ENCODE measurements at regions not wholly inside any gene's neighbourhood (a gene's known extent, or its start where the extent isn't known, plus 50 kb on each side); places are given as distances from the start of the nearest gene placed in this dataset.

DNA sequence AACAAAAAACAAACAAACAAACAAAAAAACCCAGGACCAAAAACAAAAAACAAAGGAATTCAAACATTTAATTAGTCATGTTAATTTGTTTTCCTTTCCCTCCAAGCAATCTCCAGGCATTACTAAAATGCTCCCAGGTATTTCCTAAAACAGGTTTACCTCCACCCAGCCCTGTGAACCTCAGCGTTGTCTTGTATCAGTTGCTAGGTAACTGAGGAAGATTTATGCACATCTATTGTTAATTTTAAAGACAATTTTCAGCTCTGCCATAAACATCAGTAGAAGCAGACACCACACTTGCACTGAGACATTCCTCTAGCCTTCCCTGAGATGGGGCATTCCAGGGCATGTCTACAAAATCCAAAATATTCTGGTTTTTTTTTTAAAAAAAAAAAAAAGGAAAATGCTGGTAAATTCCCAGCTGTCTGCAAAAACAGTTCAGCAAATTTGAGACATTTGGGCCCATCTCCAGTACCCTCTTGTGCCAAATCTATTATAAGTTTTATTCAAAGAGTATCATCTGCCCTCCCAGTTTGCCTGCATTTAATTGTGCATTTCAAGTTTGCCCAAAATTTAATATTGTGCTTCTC lies 227.6 kb downstream of the ADAMTS9 start:
- no peak overlapping the region for H2AFZ ChIP-seq
- TF ChIP-seq EZH2phosphoT487 (IDR thresholded peaks at IDR 0.05; ENCODE audit: insufficient read depth, low read depth), result no peak
- TF ChIP-seq EZH2 (IDR thresholded peaks at IDR 0.05; ENCODE audit: insufficient read depth, poor library complexity, severe bottlenecking), result no peak
- no peaks in the 10 kb centered on the region for H3K9me2 ChIP-seq (ENCODE audit: insufficient read depth)
- in situ Hi-C loops (cut with MboI), result no loop called here
- H3K4me1 ChIP-seq (ENCODE audit: insufficient read depth), result peaks cover 32% of the 10 kb centered on the region
- H3F3A ChIP-seq (ENCODE audit: insufficient read depth), result peaks cover 24% of the 10 kb centered on the region
- peaks cover 17% of the 10 kb centered on the region for H3K27me3 ChIP-seq (replicated peaks; ENCODE audit: insufficient read depth)
- H3K4me2 ChIP-seq (ENCODE audit: unreplicated experiment), result no peak overlapping the region
- no peaks in the 10 kb centered on the region for H3K79me2 ChIP-seq (ENCODE audit: insufficient read depth)
- no peaks in the 10 kb centered on the region for H4K20me1 ChIP-seq (ENCODE audit: insufficient read depth)
- peak overlapping the region; percentile 55 for H3K27ac ChIP-seq
- peak overlapping the region; percentile 57; the same call in 1 of the 2 replicates for H3K9ac ChIP-seq
- no peak for DNase-seq
- no peaks in the 10 kb centered on the region for H3K36me3 ChIP-seq (ENCODE audit: low read depth)
- no peaks in the 10 kb centered on the region for H3K9me3 ChIP-seq (ENCODE audit: low read depth)
- no peak overlapping the region for H3K4me3 ChIP-seq
- WGBS, 2 experiments (ENCODE audit: low coverage in 1 of 2, low lambda C conversion rate in 2 of 2, missing lambda C conversion rate in 2 of 2), result 54 to 66% methylated on average over 1 of the region's 1 CpG

DNA sequence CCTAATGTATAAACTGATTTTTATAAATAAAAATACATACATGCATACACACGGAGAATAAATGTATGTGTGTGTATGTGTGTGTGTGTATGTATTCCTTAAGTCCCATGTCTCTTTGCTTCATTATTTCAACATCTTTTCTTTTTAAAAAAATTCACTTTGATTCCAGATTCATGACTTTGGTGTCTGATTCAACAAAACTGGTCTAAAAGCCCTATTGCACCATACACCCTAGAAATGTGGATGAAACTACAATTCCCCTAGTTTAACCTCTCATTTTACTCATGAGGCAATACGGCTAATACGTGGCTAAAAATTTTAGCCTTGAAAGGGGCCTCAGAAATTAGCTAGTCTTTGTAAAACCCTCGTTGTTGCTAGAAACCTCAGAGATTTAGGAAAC lies 228.1 kb downstream of the ADAMTS9 start:
- peak; percentile 81 for DNase-seq
- Histone ChIP-seq H3K9ac (peak overlapping the region; percentile 57; the same call in 1 of the 2 replicates), H3K4me3 (no peak overlapping the region), H3K4me2 (ENCODE audit: unreplicated experiment) (no peak overlapping the region), H3K9me3 (ENCODE audit: low read depth) (no peaks in the 10 kb centered on the region), H4K20me1 (ENCODE audit: insufficient read depth) (no peaks in the 10 kb centered on the region), H2AFZ (no peak overlapping the region), H3K36me3 (ENCODE audit: low read depth) (no peaks in the 10 kb centered on the region), H3K4me1 (ENCODE audit: insufficient read depth) (peaks cover 32% of the 10 kb centered on the region), H3F3A (ENCODE audit: insufficient read depth) (peaks cover 24% of the 10 kb centered on the region), H3K79me2 (ENCODE audit: insufficient read depth) (no peaks in the 10 kb centered on the region), H3K27me3 (replicated peaks; ENCODE audit: insufficient read depth) (peaks cover 16% of the 10 kb centered on the region), H3K27ac (peak overlapping the region; percentile 55), H3K9me2 (ENCODE audit: insufficient read depth) (no peaks in the 10 kb centered on the region)
- TF ChIP-seq EZH2 (IDR thresholded peaks at IDR 0.05; ENCODE audit: insufficient read depth, poor library complexity, severe bottlenecking) (no peak), EZH2phosphoT487 (IDR thresholded peaks at IDR 0.05; ENCODE audit: insufficient read depth, low read depth) (no peak)
- in situ Hi-C loops (cut with MboI), result no loop called here
- WGBS, 2 experiments (ENCODE audit: low coverage in 1 of 2, low lambda C conversion rate in 2 of 2, missing lambda C conversion rate in 2 of 2), result 68% methylated on average over 4 of the region's 4 CpGs

DNA sequence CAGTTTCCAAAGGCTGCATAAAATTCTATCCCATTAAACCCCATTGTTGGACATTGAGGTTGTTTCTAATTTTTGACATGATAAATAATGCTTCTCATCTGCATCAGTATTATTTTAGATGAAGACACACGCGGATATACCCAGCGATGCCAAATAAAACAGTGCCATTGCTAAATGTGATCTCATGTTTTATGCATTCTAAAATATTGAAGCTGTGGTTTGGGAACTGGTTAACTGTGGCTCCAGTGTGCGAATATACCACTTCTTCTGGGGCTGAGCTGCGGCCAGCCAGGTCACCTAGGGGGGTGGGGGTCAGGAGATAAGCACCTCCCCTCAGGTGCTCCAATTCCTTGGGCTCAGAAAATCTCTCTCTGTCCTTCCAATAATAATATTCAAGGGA lies 230.0 kb downstream of the ADAMTS9 start:
- WGBS, 2 experiments (ENCODE audit: low coverage in 1 of 2, low lambda C conversion rate in 2 of 2, missing lambda C conversion rate in 2 of 2), result 70 to 79% methylated on average over 5 of the region's 5 CpGs
- H3K9ac ChIP-seq, result no peak overlapping the region
- in situ Hi-C loops (cut with MboI), result no loop called here
- no peak for DNase-seq
- no peak overlapping the region for H3K4me3 ChIP-seq
- TF ChIP-seq EZH2 (IDR thresholded peaks at IDR 0.05; ENCODE audit: insufficient read depth, poor library complexity, severe bottlenecking) (no peak), EZH2phosphoT487 (IDR thresholded peaks at IDR 0.05; ENCODE audit: insufficient read depth, low read depth) (no peak)
- no peak overlapping the region for H3K27ac ChIP-seq
- H3K27me3 ChIP-seq (replicated peaks; ENCODE audit: insufficient read depth), result peaks cover 10% of the 10 kb centered on the region; the same call in 1 of the 2 replicates
- no peak overlapping the region for H2AFZ ChIP-seq
- peaks cover 25% of the 10 kb centered on the region for H3K4me1 ChIP-seq (ENCODE audit: insufficient read depth)
- no peak overlapping the region for H3K4me2 ChIP-seq (ENCODE audit: unreplicated experiment)
- H3K9me3 ChIP-seq (ENCODE audit: low read depth), result no peaks in the 10 kb centered on the region
- no peaks in the 10 kb centered on the region for H4K20me1 ChIP-seq (ENCODE audit: insufficient read depth)
- no peaks in the 10 kb centered on the region for H3K9me2 ChIP-seq (ENCODE audit: insufficient read depth)
- no peaks in the 10 kb centered on the region for H3K79me2 ChIP-seq (ENCODE audit: insufficient read depth)
- H3K36me3 ChIP-seq (ENCODE audit: low read depth), result no peaks in the 10 kb centered on the region
- H3F3A ChIP-seq (ENCODE audit: insufficient read depth), result peaks cover 23% of the 10 kb centered on the region

DNA sequence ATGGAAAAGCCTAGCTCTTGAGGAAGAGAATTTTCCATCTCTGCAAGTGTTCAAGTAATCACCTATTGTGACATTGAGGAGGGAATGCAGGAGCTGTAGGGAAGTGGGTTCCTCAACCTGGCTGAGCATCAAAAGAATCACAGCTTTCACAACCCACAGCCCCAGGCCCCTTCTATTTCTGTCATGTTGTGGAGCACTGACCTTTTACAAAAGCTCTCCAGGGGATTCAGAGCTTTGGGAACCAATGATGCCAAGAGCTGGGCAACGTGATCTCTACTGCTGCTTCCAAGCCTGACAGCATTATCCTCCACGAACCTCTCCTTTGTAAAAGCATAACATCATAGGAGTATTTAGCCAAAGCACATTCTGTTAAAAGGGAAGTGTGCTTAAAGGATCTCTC lies 231.1 kb downstream of the ADAMTS9 start:
- 45 to 56% methylated on average over 2 of the region's 2 CpGs for WGBS, 2 experiments (ENCODE audit: low coverage in 1 of 2, low lambda C conversion rate in 2 of 2, missing lambda C conversion rate in 2 of 2)
- Histone ChIP-seq H3F3A (ENCODE audit: insufficient read depth) (peaks cover 13% of the 10 kb centered on the region), H3K79me2 (ENCODE audit: insufficient read depth) (no peaks in the 10 kb centered on the region), H3K9ac (no peak overlapping the region), H3K4me2 (ENCODE audit: unreplicated experiment) (no peak overlapping the region), H3K9me3 (ENCODE audit: low read depth) (no peaks in the 10 kb centered on the region), H3K27ac (no peak overlapping the region), H3K4me3 (no peak overlapping the region), H2AFZ (no peak overlapping the region), H4K20me1 (ENCODE audit: insufficient read depth) (no peaks in the 10 kb centered on the region), H3K9me2 (ENCODE audit: insufficient read depth) (no peaks in the 10 kb centered on the region), H3K36me3 (ENCODE audit: low read depth) (no peaks in the 10 kb centered on the region), H3K4me1 (ENCODE audit: insufficient read depth) (peaks cover 16% of the 10 kb centered on the region), H3K27me3 (replicated peaks; ENCODE audit: insufficient read depth) (peaks cover 21% of the 10 kb centered on the region)
- no peak for DNase-seq
- in situ Hi-C loops (cut with MboI), result no loop called here
- no peak for TF ChIP-seq EZH2phosphoT487 (IDR thresholded peaks at IDR 0.05; ENCODE audit: insufficient read depth, low read depth)
- TF ChIP-seq EZH2 (IDR thresholded peaks at IDR 0.05; ENCODE audit: insufficient read depth, poor library complexity, severe bottlenecking), result no peak

DNA sequence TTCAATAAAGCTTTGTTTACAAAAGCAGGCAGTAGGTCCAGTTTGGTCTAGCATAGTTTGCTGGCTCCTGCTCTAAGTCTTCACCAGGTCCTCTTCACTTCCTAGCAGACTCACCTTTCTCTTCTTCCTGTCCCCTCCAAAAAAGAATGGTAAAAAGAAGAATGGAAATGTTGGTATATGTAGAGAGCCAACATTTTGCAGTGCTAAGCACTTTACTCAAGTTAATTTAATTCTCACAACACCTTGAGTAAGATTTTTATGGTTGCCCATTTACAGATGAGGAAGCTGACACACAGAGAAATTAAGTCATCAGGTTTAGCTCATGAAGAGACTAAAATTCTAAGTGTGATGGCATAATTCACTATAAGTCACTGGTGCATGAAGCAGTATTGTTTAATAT lies 230.1 kb upstream of the PRICKLE2 start:
- Histone ChIP-seq H3K27me3 (replicated peaks; ENCODE audit: insufficient read depth) (peaks cover 26% of the 10 kb centered on the region), H3K79me2 (ENCODE audit: insufficient read depth) (no peaks in the 10 kb centered on the region), H2AFZ (no peak overlapping the region), H4K20me1 (ENCODE audit: insufficient read depth) (no peaks in the 10 kb centered on the region), H3K9me3 (ENCODE audit: low read depth) (no peaks in the 10 kb centered on the region), H3K4me1 (ENCODE audit: insufficient read depth) (peaks cover 5% of the 10 kb centered on the region), H3F3A (ENCODE audit: insufficient read depth) (peaks cover 7% of the 10 kb centered on the region; the same call in 1 of the 2 replicates), H3K27ac (no peak overlapping the region), H3K4me3 (no peak overlapping the region), H3K4me2 (ENCODE audit: unreplicated experiment) (no peak overlapping the region), H3K9me2 (ENCODE audit: insufficient read depth) (no peaks in the 10 kb centered on the region), H3K36me3 (ENCODE audit: low read depth) (no peaks in the 10 kb centered on the region), H3K9ac (no peak overlapping the region)
- in situ Hi-C loops (cut with MboI), result no loop called here
- no peak for DNase-seq
- TF ChIP-seq EZH2phosphoT487 (IDR thresholded peaks at IDR 0.05; ENCODE audit: insufficient read depth, low read depth) (no peak), EZH2 (IDR thresholded peaks at IDR 0.05; ENCODE audit: insufficient read depth, poor library complexity, severe bottlenecking) (no peak)

All from GM23248 (cell line).